GM19193 (cell line): ENCODE measurements at regions not wholly inside any gene's neighbourhood (a gene's known extent, or its start where the extent isn't known, plus 50 kb on each side); places are given as distances from the start of the nearest gene placed in this dataset.

Experiments used
- POLR2A ChIP-seq: IDR thresholded peaks from 4 replicates; pipeline ENCODE4 v1.6.1; 2011; ENCODE audit not compliant: insufficient read depth, insufficient read length; ENCODE audit errors: extremely low read depth

- no peak for TF ChIP-seq POLR2A
Measured at GRCh38 chr3:105960381-105960780, 91.6 kb upstream of the CBLB start.

- no peak for TF ChIP-seq POLR2A
Measured at GRCh38 chr3:105963161-105963560, 94.3 kb upstream of the CBLB start.

- no peak for TF ChIP-seq POLR2A
Measured at GRCh38 chr3:105965384-105965783, 96.6 kb upstream of the CBLB start.

- no peak for TF ChIP-seq POLR2A
Measured at GRCh38 chr3:105967117-105967516, 98.3 kb upstream of the CBLB start.

- TF ChIP-seq POLR2A, result no peak
Measured at GRCh38 chr3:105970283-105970682, 101.5 kb upstream of the CBLB start.

- no peak for TF ChIP-seq POLR2A
Measured at GRCh38 chr3:105972069-105972468, 103.3 kb upstream of the CBLB start.

- no peak for TF ChIP-seq POLR2A
Measured at GRCh38 chr3:105974381-105974780, 105.6 kb upstream of the CBLB start.

- no peak for TF ChIP-seq POLR2A
Measured at GRCh38 chr3:105976196-105976595, 107.4 kb upstream of the CBLB start.

GRCh38 chr3:105979961-105980360 lies 111.1 kb upstream of the CBLB start:
- TF ChIP-seq POLR2A, result no peak

GRCh38 chr3:105982207-105982606 lies 113.4 kb upstream of the CBLB start:
- no peak for TF ChIP-seq POLR2A

GRCh38 chr3:105984837-105985236 lies 116.0 kb upstream of the CBLB start:
- TF ChIP-seq POLR2A, result no peak

- no peak for TF ChIP-seq POLR2A
Measured at GRCh38 chr3:105987809-105988208, 119.0 kb upstream of the CBLB start.

- no peak for TF ChIP-seq POLR2A
Measured at GRCh38 chr3:105988540-105989212, 119.9 kb upstream of the CBLB start.

GRCh38 chr3:105996781-105997180 lies 128.0 kb upstream of the CBLB start:
- TF ChIP-seq POLR2A, result no peak

- TF ChIP-seq POLR2A, result no peak
Measured at GRCh38 chr3:105997466-105997799, 128.6 kb upstream of the CBLB start.

- TF ChIP-seq POLR2A, result no peak
Measured at GRCh38 chr3:105997800-105998526, 129.2 kb upstream of the CBLB start.

- no peak for TF ChIP-seq POLR2A
Measured at GRCh38 chr3:105999856-106000255, 131.0 kb upstream of the CBLB start.

- no peak for TF ChIP-seq POLR2A
Measured at GRCh38 chr3:106001923-106002322, 133.1 kb upstream of the CBLB start.
